ENCODE measurements at regions not wholly inside any gene's neighbourhood (a gene's known extent, or its start where the extent isn't known, plus 50 kb on each side); places are given as distances from the start of the nearest gene placed in this dataset.
A peak's percentile ranks its signal among the peaks of the same experiment; 100 is the strongest.

DNA sequence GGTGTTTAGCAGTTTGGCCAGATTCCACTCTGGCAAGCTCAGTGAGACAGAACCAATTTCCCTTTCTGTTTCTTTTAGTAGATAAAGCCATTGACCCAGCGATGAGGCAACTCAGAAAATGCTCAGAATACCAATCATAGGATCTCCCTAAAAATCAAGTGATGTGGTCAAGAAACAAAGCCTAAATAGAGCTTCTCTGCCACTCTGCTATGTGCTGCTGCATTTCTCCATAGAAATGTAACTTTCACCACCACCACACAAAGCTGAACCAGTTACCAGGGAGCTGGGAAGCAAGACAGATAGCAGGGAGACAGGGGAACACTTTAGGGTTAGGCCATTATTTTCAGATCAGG, 109.8 kb downstream of the RPL22L1 start:
- H3K27ac ChIP-seq, result peak overlapping the region in 1 of 2 donors; percentile 13
- H3K4me1 ChIP-seq, result no peaks in the 10 kb centered on the region
- no peak for DNase-seq (ENCODE audit: low spot score in 2 of 2)
- TF ChIP-seq POLR2AphosphoS5 (IDR thresholded peaks at IDR 0.05), result no peak
- TF ChIP-seq, protein P1, sequence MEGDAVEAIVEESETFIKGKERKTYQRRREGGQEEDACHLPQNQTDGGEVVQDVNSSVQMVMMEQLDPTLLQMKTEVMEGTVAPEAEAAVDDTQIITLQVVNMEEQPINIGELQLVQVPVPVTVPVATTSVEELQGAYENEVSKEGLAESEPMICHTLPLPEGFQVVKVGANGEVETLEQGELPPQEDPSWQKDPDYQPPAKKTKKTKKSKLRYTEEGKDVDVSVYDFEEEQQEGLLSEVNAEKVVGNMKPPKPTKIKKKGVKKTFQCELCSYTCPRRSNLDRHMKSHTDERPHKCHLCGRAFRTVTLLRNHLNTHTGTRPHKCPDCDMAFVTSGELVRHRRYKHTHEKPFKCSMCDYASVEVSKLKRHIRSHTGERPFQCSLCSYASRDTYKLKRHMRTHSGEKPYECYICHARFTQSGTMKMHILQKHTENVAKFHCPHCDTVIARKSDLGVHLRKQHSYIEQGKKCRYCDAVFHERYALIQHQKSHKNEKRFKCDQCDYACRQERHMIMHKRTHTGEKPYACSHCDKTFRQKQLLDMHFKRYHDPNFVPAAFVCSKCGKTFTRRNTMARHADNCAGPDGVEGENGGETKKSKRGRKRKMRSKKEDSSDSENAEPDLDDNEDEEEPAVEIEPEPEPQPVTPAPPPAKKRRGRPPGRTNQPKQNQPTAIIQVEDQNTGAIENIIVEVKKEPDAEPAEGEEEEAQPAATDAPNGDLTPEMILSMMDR (IDR thresholded peaks at IDR 0.05), result no peak
- TF ChIP-seq POLR2A (IDR thresholded peaks at IDR 0.05), result no peak
- H3K36me3 ChIP-seq, result no peaks in the 10 kb centered on the region
- no peak overlapping the region for H3K4me3 ChIP-seq
- intact Hi-C loops (cut with DNase I; ENCODE audit: low total_unique reads), result no loop called here
- no peaks in the 10 kb centered on the region for H3K9me3 ChIP-seq
- no peaks in the 10 kb centered on the region for H3K27me3 ChIP-seq

DNA sequence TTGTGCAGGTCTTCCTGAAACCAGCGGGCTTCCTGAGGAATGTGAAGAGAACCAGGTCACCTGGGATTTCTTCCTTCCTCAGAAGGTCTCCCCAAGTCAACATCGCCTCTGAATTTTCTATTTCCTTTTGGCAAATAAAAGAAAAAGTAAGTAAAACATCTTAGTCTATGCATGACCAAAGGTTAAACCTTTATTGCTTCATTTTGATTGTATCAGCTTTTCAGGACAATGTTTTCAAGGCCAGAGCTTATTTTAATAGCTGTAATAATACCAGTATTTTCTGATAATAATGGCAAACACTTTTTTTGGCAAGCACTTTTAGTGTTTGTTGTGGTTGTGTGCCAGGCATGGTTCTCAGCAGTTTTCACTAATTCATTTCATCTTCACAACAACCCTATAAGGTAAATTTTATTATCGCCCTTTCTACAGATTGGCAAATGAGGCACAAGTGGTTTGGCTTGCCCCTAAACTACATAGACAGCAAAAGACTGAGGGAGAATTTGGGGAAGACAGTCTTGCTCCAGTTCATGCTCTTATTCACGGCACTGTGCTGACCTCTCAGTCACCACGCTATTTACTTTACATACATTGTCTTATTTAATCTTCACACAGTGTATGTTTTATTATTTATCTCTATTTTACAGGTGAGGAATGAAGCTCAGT, 110.4 kb downstream of the RPL22L1 start:
- Histone ChIP-seq H3K4me3 (no peak overlapping the region), H3K4me1 (no peaks in the 10 kb centered on the region), H3K9me3 (no peaks in the 10 kb centered on the region), H3K27me3 (no peaks in the 10 kb centered on the region), H3K36me3 (no peaks in the 10 kb centered on the region), H3K27ac (peak overlapping the region; percentile 13 to 16)
- intact Hi-C loops (cut with DNase I; ENCODE audit: low total_unique reads), result no loop called here
- TF ChIP-seq, protein P1 (IDR thresholded peaks at IDR 0.05), result no peak
- no peak for TF ChIP-seq POLR2A (IDR thresholded peaks at IDR 0.05)
- no peak for DNase-seq (ENCODE audit: low spot score in 2 of 2)

DNA sequence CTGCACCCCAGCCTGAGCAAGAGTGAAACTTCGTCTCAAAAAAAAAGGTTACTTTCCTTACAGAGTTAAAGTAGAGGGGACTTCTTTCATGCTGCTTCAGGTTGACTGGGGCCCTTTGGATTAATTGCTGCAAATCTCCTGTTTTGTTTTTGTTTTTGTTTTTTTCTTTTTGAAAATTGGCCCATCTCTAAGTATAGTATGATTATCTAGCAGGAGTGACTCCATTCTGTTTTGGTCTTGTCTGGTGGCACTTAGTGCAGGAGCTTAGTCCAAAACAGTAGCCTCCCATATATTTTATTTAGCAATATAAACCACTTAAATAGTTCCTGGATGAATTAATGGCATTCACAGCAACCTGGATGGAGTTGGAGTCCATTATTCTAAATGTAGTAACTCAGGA, 113.0 kb downstream of the RPL22L1 start:
- intact Hi-C loops (cut with DNase I; ENCODE audit: low total_unique reads), result no loop called here
- peaks cover 0 to 4% of the 10 kb centered on the region in 2 donors for H3K4me1 ChIP-seq
- DNase-seq (ENCODE audit: low spot score in 2 of 2), result no peak
- H3K27ac ChIP-seq, result no peak overlapping the region
- no peaks in the 10 kb centered on the region for H3K36me3 ChIP-seq
- H3K4me3 ChIP-seq, result no peak overlapping the region
- TF ChIP-seq, protein P1 (IDR thresholded peaks at IDR 0.05), result no peak
- TF ChIP-seq POLR2AphosphoS5 (IDR thresholded peaks at IDR 0.05) (no peak), POLR2A (IDR thresholded peaks at IDR 0.05) (no peak)
- no peaks in the 10 kb centered on the region for H3K9me3 ChIP-seq
- no peaks in the 10 kb centered on the region for H3K27me3 ChIP-seq

DNA sequence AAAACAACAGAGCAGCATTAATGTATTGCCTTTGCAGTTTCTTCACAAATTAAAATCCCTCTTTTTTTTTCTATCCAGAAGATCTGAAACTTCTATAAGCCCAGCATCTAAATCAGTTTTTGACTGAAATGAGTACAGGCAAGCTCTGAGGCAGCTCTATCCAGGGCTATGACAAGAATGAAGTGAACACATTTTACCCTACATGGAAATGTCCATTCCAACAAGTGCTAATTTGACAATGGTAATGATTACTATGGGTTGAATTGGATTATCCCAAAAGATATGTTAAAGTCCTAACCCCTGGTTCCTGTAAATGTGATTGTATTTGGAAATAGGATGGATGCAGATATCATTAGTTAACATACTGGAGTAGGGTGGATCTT, 115.7 kb downstream of the RPL22L1 start:
- no peak overlapping the region for H3K27ac ChIP-seq

More for the DNA sequence above, 115.7 kb downstream of the RPL22L1 start:
- Histone ChIP-seq H3K4me3 (no peak overlapping the region), H3K36me3 (no peaks in the 10 kb centered on the region), H3K27me3 (no peaks in the 10 kb centered on the region), H3K4me1 (peaks cover 0 to 17% of the 10 kb centered on the region in 2 donors), H3K9me3 (no peaks in the 10 kb centered on the region)
- intact Hi-C loops (cut with DNase I; ENCODE audit: low total_unique reads), result no loop called here
- DNase-seq (ENCODE audit: low spot score in 2 of 2), result no peak
- no peak for TF ChIP-seq POLR2A (IDR thresholded peaks at IDR 0.05)
- TF ChIP-seq POLR2AphosphoS5 (IDR thresholded peaks at IDR 0.05), result no peak
- TF ChIP-seq, protein P1 (IDR thresholded peaks at IDR 0.05), result no peak

Measured in breast epithelium (tissue), 4 donors.